GM12892 (cell line): ENCODE measurements at regions not wholly inside any gene's neighbourhood (a gene's known extent, or its start where the extent isn't known, plus 50 kb on each side); places are given as distances from the start of the nearest gene placed in this dataset.

Experiments
- POLR2A ChIP-seq: IDR thresholded peaks from 2 replicates; pipeline ENCODE4 v1.6.1; 2011; ENCODE audit warnings: low read depth, low read length, control low read depth
- POLR2AphosphoS5 ChIP-seq: IDR thresholded peaks from 2 replicates; pipeline ENCODE4 v1.6.1; 2011; ENCODE audit warnings: low read depth, low read length, control low read depth
- TAF1 ChIP-seq: IDR thresholded peaks from 2 replicates; pipeline ENCODE4 v1.6.1; 2011; ENCODE audit warnings: low read depth, mild to moderate bottlenecking, control low read depth, low read length, borderline replicate concordance

DNA sequence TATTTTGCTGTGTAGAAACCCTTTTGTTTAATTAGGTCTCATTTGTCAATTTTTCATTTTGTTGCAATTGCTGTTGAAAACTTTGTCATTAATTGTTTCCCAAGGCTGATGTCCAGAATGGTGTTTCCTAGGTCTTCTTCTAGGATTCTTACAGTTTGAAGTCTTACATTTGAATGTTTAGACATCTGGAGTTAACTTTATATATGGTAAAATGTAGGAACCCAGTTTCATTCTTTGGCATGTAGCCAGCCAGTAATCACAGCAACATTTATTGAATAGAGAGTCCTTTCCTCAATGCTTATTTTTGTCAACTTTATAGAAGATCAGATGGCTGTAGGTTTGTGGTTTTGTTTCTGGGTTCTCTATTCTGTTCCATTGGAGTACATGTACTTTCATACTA, 1290.8 kb upstream of the CDH9 start:
- TF ChIP-seq POLR2AphosphoS5, result no peak
- no peak for TF ChIP-seq POLR2A
- no peak for TF ChIP-seq TAF1
